COLO829 (cell line): ENCODE measurements at regions not wholly inside any gene's neighbourhood (a gene's known extent, or its start where the extent isn't known, plus 50 kb on each side); places are given as distances from the start of the nearest gene placed in this dataset.
"Not testable (repeated sequence)": the region's sequence is repeated elsewhere in the genome, so short reads cannot be mapped to it uniquely, and the experiment has no call there.

Experiments
- DNase-seq: peaks from one replicate; pipeline ENCODE4 v3.0.0; 2012; ENCODE audit warnings: low spot score

- DNase-seq: no peak
Measured at GRCh38 chr4:42284030-42284429, 113.3 kb upstream of the SHISA3 start.

- DNase-seq: not testable (repeated sequence)
Measured at GRCh38 chr4:42288876-42289275, 108.4 kb upstream of the SHISA3 start.

GRCh38 chr4:42292192-42292591 lies 105.1 kb upstream of the SHISA3 start:
- DNase-seq: not testable (repeated sequence)

DNA sequence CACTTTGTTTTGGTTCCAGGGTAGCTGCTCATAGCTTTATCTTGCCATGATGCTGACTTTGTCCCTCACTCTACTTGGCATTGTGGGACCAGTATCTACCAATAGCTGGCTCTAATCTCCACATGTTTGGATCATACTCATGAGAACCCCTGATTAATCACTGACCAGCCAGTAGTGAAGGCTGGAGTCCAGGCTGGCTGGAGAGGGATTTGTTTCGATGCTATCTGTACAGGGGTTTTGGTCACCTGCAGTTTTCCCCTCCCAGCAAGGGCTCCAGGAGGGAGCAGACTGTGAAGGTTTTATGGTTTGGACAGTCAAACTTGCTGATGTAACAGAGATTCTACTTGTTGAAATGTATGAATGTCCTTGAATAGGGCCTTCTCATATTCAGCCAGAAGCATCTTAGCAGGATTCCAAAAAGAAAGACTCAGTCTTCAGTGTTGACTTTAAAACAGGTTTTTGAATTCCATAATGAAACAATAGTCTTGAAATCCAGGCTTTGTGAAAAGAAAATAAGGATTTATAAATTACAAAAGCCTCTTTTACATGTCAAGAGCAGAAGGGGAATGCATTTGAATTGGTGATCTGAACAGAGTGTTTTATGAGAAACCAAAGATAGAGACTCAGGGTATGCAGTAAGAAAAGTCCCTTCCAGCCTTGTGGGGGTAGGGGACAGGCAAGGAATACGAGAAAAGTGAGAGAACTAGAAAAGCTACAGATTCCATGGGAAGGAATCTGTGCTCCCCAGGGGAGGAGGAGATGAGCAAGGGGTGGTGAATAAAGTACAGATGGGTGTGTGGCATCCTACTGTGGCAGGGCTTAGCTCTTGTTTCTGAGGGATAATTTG lies 103.1 kb upstream of the SHISA3 start:
- DNase-seq: no peak

DNA sequence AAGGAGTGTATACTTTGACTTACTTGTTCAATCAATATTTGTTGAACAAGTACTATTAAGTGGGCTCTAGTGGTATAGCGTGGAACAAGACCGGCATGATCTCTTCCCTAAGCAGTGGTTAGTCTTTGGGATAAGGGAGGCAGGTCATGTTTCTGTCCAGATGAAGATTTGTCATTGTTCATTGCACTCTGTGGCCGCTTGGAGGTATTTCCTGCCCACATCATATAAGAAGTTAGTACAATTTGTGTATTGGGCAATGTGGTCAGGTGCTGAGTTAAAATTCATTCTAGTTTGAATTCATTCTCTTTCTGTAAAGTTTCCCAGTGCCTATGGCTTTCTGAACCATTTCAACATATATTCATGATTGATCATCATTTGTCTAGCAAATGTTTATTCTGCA lies 101.1 kb upstream of the SHISA3 start:
- no peak for DNase-seq

DNA sequence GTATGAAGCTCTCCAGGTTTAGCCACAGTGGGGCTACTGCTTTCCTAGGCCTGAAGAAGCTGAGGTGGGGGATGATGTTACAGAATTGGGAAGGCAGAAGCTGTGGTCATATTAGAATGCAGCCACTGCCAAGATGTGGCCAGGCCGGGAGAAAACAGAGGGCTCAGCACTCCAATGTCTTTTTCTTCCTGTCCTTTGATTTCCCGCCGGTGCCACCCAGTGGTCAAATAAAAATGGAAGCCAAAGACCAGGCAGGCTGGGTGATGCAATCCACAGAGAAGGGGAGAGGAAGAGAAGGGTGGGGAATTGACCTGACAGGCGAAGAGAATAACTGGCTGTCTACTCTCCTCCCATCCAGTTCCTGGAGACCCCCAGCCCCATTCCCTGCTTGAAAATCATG lies 94.9 kb upstream of the SHISA3 start:
- DNase-seq: no peak

DNA sequence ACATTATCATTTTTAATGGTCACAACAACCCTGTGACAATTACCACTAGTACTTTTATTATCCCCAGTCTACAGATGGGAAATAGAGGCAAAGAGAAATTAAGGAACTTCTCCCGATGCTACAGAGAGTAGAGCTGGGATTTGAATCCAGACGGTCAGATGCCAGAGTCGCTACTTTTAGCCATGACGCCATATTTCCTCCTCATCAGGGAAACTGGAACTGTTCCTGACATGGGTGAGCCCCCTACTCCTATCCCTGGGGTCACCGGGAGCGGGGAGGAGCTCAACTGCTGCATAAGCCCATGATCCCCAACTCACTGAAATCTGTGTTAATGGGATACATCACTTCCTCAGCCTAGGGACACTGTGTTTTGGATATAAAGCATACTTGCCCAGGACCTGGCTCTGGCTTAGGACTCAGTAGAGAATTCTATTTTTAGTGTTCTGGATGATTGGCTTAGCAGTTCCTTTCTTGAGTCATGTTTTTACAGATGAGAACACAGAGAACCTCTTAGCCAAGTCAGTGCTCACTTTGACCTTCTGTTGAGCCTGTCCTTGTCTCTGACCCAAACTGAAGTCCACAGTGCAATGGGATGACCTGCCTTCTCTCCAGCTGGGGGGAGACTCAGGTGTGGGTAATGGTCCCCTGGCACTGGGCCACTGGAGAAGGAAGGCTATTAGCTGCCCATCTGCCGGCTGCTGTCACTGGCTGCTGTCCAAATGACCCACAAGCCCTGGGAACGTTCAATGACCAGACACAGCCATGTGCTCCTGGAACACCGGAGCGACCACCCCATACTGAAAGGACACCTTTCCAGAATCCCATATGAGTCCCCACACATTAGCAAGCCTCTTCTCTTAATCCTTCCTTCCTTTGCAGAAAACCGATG lies 90.8 kb upstream of the SHISA3 start:
- DNase-seq: no peak

- no peak for DNase-seq
Measured at GRCh38 chr4:42308247-42308646, 89.0 kb upstream of the SHISA3 start.

DNA sequence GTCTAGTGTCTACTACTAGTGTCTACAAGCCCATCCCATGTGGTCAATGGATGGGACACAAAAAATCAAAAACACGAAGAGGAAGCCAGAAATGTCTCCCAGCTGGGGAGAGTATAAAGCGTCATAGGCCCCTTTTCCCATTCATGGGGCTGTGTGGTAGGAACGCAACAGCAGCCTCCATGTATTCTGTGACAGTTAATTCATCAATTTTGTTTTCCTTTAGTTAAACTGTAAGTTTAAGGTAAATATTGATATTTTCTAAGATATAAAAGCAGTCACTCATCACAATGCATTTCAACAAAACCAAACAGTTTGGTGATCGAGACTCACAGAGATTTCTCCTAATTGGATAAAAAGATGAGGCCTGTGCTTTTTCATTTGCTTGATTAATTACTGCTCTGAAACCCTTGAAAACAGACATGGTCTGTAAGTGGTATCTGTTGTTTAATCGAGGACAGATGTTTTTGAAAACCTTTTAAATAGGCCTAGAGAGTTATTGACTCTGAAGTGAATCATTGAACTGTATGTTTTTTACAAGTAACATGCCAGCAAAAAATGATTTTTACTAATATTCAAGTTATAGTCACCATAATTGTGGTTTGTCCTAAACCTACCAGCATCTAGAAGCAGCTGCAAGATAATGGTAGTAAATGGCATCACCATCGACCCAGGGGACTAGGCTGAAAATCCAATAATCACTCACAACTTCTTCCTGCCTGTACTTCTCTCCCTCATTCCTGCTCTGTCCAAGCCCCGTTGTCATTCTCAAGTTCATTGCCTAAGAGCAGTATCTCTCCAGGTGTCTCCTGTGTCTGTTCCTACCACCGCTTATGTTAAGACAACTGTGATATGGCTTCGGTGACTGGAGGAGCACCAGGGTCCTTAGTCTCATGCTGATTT lies 87.7 kb upstream of the SHISA3 start:
- no peak for DNase-seq

DNA sequence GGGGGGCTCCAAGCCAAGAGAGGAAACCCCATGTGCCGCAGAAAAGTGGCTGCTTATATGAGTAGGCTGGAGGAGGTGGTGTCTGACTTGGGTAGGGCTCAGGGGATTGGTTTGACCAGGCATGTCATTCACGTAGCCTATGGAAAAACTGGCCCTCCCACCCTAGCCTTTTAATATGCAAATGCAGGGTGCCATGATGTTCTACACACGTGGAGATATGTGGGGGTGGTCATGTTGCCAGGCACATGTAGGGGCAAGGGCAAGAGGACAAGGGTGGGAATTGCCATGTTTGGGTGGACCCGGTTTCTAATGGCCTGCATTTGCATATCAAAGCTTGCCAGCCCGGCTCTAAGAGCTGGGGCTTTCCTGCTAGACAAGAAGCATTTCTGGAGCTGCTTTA lies 86.9 kb upstream of the SHISA3 start:
- no peak for DNase-seq

GRCh38 chr4:42310806-42311205 lies 86.5 kb upstream of the SHISA3 start:
- no peak for DNase-seq

DNA sequence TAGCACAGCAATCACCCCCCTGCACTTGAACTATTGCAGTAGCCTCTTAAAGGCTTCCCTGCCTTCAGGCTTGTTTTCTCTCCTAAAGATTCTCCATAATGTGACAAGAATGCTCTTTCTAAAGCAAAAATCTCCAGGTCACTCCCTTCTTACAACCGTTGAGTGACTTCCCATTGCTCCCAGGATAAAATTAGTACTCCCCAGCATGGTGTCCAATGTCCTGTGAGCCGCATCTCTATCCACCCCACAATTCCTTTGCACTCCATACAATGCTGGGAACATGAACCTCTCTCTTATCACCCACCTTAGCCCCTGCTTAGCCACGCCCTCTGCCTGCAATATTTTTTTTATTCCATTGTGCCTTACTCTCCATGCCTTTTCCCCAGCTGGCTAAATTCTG lies 85.7 kb upstream of the SHISA3 start:
- DNase-seq: no peak

- not testable (repeated sequence) for DNase-seq
Measured at GRCh38 chr4:42313420-42313819, 83.9 kb upstream of the SHISA3 start.

- no peak for DNase-seq
Measured at GRCh38 chr4:42313872-42314271, 83.4 kb upstream of the SHISA3 start.

DNA sequence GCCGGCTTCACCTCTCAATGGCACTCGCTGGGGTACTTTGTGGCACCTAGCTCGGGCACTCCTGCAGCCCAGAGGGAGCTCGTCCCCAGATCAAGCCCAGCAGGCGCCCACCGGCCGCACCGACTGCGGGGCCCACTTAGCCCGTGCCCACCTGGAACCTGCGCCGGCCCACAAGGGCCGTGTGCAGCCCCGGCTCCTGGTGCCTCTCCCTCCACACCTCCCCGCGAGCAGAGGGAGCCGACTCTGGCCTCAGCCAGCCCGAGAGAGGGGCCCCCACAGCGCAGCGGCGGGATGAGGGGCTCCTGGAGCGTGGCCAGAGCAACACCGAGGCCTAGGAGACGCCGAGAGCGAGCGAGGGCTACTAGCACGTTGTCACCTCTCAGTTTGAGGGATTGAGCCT lies 82.1 kb upstream of the SHISA3 start:
- no peak for DNase-seq

- no peak for DNase-seq
Measured at GRCh38 chr4:42320822-42321388, 76.4 kb upstream of the SHISA3 start.

DNA sequence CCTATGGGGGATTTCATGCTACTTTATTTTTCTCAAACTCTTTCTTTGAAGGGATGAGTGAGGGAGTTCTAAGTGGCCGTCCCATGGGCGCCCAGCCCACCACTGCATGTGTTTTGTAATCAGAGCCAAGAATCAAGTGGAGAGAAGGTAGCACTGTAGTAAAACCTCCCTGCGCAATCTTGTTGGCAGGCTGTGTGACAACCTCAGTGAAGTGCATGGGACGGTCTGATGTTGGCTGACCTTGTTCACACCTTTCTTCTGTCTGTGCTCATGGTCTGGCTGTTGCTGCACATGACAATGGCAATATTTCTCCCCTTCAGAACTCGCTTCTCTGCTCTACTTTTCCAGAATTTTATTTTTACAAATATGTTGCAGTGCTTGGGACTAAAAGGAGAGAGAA lies 71.2 kb upstream of the SHISA3 start:
- DNase-seq: no peak

DNA sequence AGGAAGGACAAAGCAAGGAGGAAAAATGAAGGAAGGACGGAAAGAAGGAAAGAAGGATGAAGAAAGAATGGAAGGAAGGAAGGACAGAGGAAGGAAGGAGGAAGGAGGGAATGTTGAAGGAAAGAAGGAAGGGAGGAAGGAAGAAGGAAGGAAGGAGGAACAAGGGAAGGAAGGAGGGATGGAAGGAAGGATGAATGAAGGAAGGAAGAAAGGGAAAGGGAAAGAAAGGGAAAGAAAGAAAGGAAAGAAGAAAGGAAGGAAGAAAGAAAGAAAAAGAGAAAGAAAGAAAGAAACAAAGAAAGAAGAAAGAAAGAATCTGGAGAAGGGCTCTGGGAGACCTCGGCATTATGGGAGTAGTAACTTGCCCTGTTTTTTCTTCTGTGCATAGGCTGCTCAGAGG lies 70.8 kb upstream of the SHISA3 start:
- DNase-seq: no peak

GRCh38 chr4:42327323-42327722 lies 70.0 kb upstream of the SHISA3 start:
- no peak for DNase-seq

DNA sequence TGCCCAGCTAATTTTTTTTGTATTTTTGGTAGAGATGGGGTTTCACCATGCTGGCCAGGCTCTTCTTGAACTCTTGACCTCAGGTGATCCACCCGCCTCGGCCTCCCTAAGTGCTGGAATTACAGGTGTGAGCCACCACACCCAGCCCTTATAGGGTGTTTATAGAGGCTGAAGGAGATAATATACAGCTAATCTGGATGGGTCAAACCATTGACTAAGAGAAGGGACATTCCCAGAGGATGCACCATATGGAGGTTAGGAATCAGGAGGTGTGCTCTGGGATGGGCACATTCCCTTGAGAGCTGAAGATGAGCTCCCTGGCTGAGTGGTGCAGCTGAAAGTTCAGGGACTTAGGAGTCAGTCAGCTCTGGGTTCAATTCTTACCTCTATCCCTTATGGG lies 68.3 kb upstream of the SHISA3 start:
- DNase-seq: no peak

DNA sequence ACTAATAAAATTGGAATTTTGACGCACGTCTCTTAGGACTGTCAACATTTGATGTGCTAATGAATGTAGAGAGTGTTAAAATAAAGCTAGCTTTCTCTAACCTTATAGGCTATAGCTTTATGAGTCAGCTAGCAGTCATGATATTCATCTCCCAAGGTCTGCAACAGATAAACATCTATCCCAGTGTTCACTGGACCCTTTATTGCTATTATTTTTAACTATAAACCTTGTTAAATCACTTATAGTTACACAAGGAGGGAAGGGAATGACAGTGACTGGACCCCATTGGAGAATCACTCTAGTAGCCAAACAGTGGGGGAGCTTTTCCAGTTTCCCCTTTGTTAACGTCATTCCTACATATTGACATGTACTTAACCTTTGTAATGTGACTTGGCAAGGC lies 67.9 kb upstream of the SHISA3 start:
- peak; percentile 8 for DNase-seq
